ENCODE measurements at regions not wholly inside any gene's neighbourhood (a gene's known extent, or its start where the extent isn't known, plus 50 kb on each side); places are given as distances from the start of the nearest gene placed in this dataset.

GRCh38 chr4:45640281-45640680 is 483.6 kb downstream of the GABRG1 start:
- no peak for DNase-seq (ENCODE audit: low read depth in 1 of 2, low spot score in 1 of 2)
- Histone ChIP-seq H3K4me3 (replicated peaks; ENCODE audit: insufficient read depth, low read length) (no peak overlapping the region), H3K27me3 (ENCODE audit: insufficient read depth, poor library complexity, severe bottlenecking) (no peaks in the 10 kb centered on the region), H3K27ac (replicated peaks) (no peak overlapping the region)
- no peak for TF ChIP-seq SPI1 (IDR thresholded peaks at IDR 0.05; ENCODE audit: borderline replicate concordance, low read depth)
- TF ChIP-seq POLR2AphosphoS5 (IDR thresholded peaks at IDR 0.05; ENCODE audit: low read depth) = no peak
- TF ChIP-seq REST (IDR thresholded peaks at IDR 0.05; ENCODE audit: insufficient replicate concordance, low read depth) = no peak
- no peak for TF ChIP-seq GABPA (IDR thresholded peaks at IDR 0.05; ENCODE audit: low read depth)
- TF ChIP-seq CTCF (IDR thresholded peaks at IDR 0.05; ENCODE audit: insufficient read depth, low read length) = no peak

- no peaks in the 10 kb centered on the region for H3K27me3 ChIP-seq (ENCODE audit: insufficient read depth, poor library complexity, severe bottlenecking)
- TF ChIP-seq REST (IDR thresholded peaks at IDR 0.05; ENCODE audit: insufficient replicate concordance, low read depth) (no peak), GABPA (IDR thresholded peaks at IDR 0.05; ENCODE audit: low read depth) (no peak), SPI1 (IDR thresholded peaks at IDR 0.05; ENCODE audit: borderline replicate concordance, low read depth) (no peak), CTCF (IDR thresholded peaks at IDR 0.05; ENCODE audit: insufficient read depth, low read length) (no peak), POLR2AphosphoS5 (IDR thresholded peaks at IDR 0.05; ENCODE audit: low read depth) (no peak)
- no peak overlapping the region for H3K27ac ChIP-seq (replicated peaks)
- H3K4me3 ChIP-seq (replicated peaks; ENCODE audit: insufficient read depth, low read length) = no peak overlapping the region
- DNase-seq (ENCODE audit: low read depth in 1 of 2, low spot score in 1 of 2) = no peak
Observed at GRCh38 chr4:45638641-45639040, 485.2 kb downstream of the GABRG1 start.

GRCh38 chr4:45636175-45636574 is 487.7 kb downstream of the GABRG1 start:
- no peak overlapping the region for H3K4me3 ChIP-seq (replicated peaks; ENCODE audit: insufficient read depth, low read length)
- no peaks in the 10 kb centered on the region for H3K27me3 ChIP-seq (ENCODE audit: insufficient read depth, poor library complexity, severe bottlenecking)
- TF ChIP-seq SPI1 (IDR thresholded peaks at IDR 0.05; ENCODE audit: borderline replicate concordance, low read depth) = no peak
- TF ChIP-seq CTCF (IDR thresholded peaks at IDR 0.05; ENCODE audit: insufficient read depth, low read length) = no peak
- TF ChIP-seq GABPA (IDR thresholded peaks at IDR 0.05; ENCODE audit: low read depth) = no peak
- TF ChIP-seq POLR2AphosphoS5 (IDR thresholded peaks at IDR 0.05; ENCODE audit: low read depth) = no peak
- TF ChIP-seq REST (IDR thresholded peaks at IDR 0.05; ENCODE audit: insufficient replicate concordance, low read depth) = no peak
- no peak overlapping the region for H3K27ac ChIP-seq (replicated peaks)
- DNase-seq (ENCODE audit: low read depth in 1 of 2, low spot score in 1 of 2) = no peak
